ENCODE measurements at regions not wholly inside any gene's neighbourhood (a gene's known extent, or its start where the extent isn't known, plus 50 kb on each side); places are given as distances from the start of the nearest gene placed in this dataset.
A peak's percentile ranks its signal among the peaks of the same experiment; 100 is the strongest.

DNA sequence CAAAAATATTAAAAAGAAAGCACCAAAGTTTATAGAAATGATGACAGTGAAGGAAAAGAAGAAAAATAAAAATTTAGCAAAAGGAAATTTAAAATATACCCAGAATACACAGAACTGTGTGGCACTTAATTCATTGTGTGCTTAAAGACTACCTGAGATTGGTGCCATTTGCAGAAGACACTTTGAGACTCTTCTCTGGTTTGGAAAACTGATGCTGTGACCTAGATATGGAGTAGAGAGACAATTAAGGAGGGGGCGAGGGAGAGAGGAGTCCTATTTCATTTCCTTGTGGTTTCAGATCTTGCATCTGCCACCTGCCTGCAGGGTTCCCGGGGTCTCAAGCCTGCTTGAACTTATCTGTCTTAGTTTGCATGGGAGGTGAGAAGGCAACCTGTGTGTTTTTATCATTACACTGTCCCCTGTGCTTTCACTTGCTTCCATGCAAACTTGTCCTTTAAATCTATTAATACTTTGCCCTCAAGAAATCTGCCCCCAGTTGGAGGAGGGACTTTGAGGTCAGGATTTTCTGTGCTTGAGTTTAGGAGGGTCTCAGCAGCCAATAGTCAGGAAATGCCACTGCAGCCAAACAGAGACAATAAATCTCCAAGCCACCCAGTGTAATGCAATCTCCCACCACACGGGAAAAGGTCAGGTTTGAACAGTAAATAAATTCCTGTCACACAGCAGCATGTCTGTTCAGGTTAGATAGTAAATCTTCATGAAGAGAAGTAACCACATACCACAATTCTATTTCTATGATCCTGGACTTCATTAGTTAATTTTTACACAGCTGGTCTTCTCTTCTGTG, 119.4 kb downstream of the CAND1 start:
- H3K36me3 ChIP-seq, result no peaks in the 10 kb centered on the region
- no peaks in the 10 kb centered on the region for H3K9me3 ChIP-seq (ENCODE audit: low read depth)
- H3K27ac ChIP-seq, result peak overlapping the region; percentile 31
- peaks cover 12% of the 10 kb centered on the region for H3K4me1 ChIP-seq (ENCODE audit: low read depth)
- no peak overlapping the region for H3K4me3 ChIP-seq
- peak in 1 of 2 donors; percentile 28 for DNase-seq (ENCODE audit: low read depth in 1 of 2, low spot score in 1 of 2)
- H3K27me3 ChIP-seq, result no peaks in the 10 kb centered on the region
- TF ChIP-seq, protein P1, sequence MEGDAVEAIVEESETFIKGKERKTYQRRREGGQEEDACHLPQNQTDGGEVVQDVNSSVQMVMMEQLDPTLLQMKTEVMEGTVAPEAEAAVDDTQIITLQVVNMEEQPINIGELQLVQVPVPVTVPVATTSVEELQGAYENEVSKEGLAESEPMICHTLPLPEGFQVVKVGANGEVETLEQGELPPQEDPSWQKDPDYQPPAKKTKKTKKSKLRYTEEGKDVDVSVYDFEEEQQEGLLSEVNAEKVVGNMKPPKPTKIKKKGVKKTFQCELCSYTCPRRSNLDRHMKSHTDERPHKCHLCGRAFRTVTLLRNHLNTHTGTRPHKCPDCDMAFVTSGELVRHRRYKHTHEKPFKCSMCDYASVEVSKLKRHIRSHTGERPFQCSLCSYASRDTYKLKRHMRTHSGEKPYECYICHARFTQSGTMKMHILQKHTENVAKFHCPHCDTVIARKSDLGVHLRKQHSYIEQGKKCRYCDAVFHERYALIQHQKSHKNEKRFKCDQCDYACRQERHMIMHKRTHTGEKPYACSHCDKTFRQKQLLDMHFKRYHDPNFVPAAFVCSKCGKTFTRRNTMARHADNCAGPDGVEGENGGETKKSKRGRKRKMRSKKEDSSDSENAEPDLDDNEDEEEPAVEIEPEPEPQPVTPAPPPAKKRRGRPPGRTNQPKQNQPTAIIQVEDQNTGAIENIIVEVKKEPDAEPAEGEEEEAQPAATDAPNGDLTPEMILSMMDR (IDR thresholded peaks at IDR 0.05; ENCODE audit: low read depth, low read length), result peak; percentile 19

DNA sequence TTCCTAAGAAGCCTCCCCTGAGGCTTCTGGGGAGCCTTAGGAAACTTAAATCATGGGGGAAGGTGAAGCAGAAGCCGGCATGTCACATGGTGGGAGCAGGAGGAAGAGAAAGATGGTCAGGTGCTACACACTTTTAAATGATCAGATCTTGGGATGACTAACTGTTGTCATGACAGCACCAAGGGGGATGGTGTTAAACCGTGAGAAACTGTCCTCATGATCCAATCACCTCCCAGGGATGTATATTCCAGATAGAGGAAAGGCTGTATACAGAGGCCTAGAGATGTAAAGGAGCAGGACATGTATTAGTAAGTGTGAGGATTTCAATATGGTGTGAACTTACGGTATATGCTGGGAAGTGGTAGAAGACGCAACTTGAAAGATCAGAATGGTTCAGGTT, 121.1 kb downstream of the CAND1 start:
- Histone ChIP-seq H3K27ac (no peak overlapping the region), H3K36me3 (no peaks in the 10 kb centered on the region), H3K27me3 (no peaks in the 10 kb centered on the region), H3K4me1 (ENCODE audit: low read depth) (peaks cover 12% of the 10 kb centered on the region), H3K9me3 (ENCODE audit: low read depth) (no peaks in the 10 kb centered on the region), H3K4me3 (no peak overlapping the region)
- DNase-seq (ENCODE audit: low read depth in 1 of 2, low spot score in 1 of 2), result no peak
- TF ChIP-seq, protein P1 (IDR thresholded peaks at IDR 0.05; ENCODE audit: low read depth, low read length), result no peak

DNA sequence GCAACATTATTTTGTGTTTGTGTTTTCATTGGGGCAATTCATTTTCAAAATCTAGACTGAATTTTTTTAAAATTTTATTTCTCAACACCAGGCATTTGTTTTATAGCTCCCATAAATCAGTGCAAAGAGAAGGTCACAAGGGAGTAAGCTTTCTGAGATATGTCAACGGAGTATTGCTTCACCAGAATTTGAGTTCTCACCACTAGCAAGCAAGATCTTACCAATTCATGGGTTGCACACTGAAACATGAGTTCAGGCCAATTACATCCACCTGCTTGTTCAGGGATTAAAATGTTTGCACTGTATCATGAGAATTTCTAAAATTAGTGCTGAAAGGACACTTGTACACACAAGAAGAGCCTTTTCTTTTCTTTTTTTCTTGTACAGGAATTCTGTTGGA, 121.9 kb downstream of the CAND1 start:
- Histone ChIP-seq H3K36me3 (no peaks in the 10 kb centered on the region), H3K9me3 (ENCODE audit: low read depth) (no peaks in the 10 kb centered on the region), H3K4me1 (ENCODE audit: low read depth) (peaks cover 12% of the 10 kb centered on the region), H3K27ac (no peak overlapping the region), H3K27me3 (no peaks in the 10 kb centered on the region), H3K4me3 (no peak overlapping the region)
- TF ChIP-seq, protein P1 (IDR thresholded peaks at IDR 0.05; ENCODE audit: low read depth, low read length), result no peak
- DNase-seq (ENCODE audit: low read depth in 1 of 2, low spot score in 1 of 2), result no peak

DNA sequence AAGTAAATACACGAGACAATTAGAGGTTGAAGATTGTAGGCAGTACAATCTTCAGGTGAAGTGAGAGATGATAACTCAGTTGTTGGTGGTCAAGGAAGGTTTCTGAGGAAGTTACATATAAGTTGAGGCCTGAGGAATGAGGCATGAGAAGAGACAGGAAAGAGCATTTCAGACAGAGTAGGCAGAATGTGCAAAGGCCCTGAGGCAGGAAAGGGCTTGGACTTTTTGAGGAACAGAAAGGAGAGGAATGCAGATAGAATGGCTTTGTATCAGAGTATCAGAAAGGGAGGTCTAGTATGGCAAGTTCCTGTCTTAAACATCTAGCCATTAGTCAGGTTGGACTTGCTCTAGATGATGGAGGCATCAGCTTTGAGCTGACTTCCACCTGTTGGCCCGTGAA, 122.5 kb downstream of the CAND1 start:
- H3K27me3 ChIP-seq, result no peaks in the 10 kb centered on the region
- TF ChIP-seq, protein P1 (IDR thresholded peaks at IDR 0.05; ENCODE audit: low read depth, low read length), result no peak

DNA sequence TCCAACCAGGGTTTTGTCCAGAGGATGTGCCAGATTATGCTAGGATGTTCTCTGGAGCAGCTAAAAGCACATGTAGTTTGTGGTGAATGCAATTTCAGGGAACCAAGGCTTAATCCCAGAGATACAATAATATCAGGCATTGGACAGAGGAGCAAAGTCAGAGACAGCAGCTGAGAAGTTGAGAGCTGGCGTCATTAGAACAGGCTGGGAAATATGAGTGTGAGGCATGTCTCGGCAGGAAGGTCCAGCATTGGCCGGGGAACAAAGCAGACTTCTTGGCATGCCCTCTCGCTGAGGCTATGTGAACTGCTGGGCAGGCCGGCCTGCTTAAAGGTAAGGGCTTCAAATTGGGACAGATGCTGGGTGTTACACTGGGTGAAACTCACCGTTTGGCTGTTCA, 125.4 kb downstream of the CAND1 start:
- no peaks in the 10 kb centered on the region for H3K4me1 ChIP-seq (ENCODE audit: low read depth)
- H3K27ac ChIP-seq, result no peak overlapping the region
- TF ChIP-seq, protein P1 (IDR thresholded peaks at IDR 0.05; ENCODE audit: low read depth, low read length), result peak; percentile 28
- no peaks in the 10 kb centered on the region for H3K27me3 ChIP-seq
- no peaks in the 10 kb centered on the region for H3K36me3 ChIP-seq
- H3K9me3 ChIP-seq (ENCODE audit: low read depth), result no peaks in the 10 kb centered on the region
- DNase-seq (ENCODE audit: low read depth in 1 of 2, low spot score in 1 of 2), result peak in 1 of 2 donors; percentile 68
- no peak overlapping the region for H3K4me3 ChIP-seq

More for the DNA sequence above, 122.5 kb downstream of the CAND1 start:
- H3K36me3 ChIP-seq, result no peaks in the 10 kb centered on the region
- no peaks in the 10 kb centered on the region for H3K9me3 ChIP-seq (ENCODE audit: low read depth)
- H3K4me3 ChIP-seq, result no peak overlapping the region
- no peak overlapping the region for H3K27ac ChIP-seq
- peaks cover 12% of the 10 kb centered on the region for H3K4me1 ChIP-seq (ENCODE audit: low read depth)
- DNase-seq (ENCODE audit: low read depth in 1 of 2, low spot score in 1 of 2), result no peak

All from cardiac muscle cell (in vitro differentiated cells and primary cell).